ENCODE measurements at regions not wholly inside any gene's neighbourhood (a gene's known extent, or its start where the extent isn't known, plus 50 kb on each side); places are given as distances from the start of the nearest gene placed in this dataset.

DNA sequence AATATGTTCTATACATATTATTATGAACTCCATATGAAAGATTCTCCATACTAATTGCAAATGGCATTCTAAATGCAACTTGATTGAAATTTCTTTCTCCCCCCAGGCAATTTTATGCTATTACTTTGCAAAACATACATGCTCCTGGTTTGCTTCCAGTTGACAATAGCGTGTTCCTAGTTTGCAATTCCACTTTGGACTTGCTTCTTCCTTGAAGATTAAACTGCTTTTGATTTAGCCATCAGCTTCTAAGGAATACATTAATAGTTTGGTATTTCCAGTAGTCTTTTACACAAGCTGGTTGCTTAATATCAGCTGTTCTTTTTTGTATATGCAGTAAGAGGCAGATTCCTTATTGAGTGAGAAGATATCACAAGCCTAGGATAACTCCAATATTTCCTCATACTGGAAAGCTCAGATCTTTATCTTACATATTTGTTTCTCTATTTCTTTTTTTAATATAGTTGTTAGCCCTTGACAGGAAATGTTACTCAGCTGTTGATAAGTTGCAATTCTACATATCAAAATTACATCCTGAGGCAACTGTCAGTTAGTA is 1941.7 kb upstream of the LRRTM1 start:
- DNase-seq (ENCODE audit: low spot score) (no peak), ATAC-seq (ENCODE audit: low read depth) (no peak)
- Histone ChIP-seq H3K27ac (ENCODE audit: poor library complexity, severe bottlenecking) (no peak overlapping the region), H3K4me3 (ENCODE audit: severe bottlenecking) (no peak overlapping the region), H3K9me3 (ENCODE audit: severe bottlenecking) (no peaks in the 10 kb centered on the region), H3K4me1 (ENCODE audit: insufficient read depth, poor library complexity, severe bottlenecking) (no peaks in the 10 kb centered on the region), H3K36me3 (ENCODE audit: low read depth) (no peaks in the 10 kb centered on the region), H3K27me3 (ENCODE audit: insufficient read depth, poor library complexity, severe bottlenecking) (no peaks in the 10 kb centered on the region)
- TF ChIP-seq CTCF (IDR thresholded peaks at IDR 0.05; ENCODE audit: poor library complexity, severe bottlenecking), result no peak

GRCh38 chr2:82239176-82239575 is 1934.6 kb upstream of the LRRTM1 start:
- Histone ChIP-seq H3K4me1 (ENCODE audit: insufficient read depth, poor library complexity, severe bottlenecking) (no peaks in the 10 kb centered on the region), H3K9me3 (ENCODE audit: severe bottlenecking) (no peaks in the 10 kb centered on the region), H3K27me3 (ENCODE audit: insufficient read depth, poor library complexity, severe bottlenecking) (peaks cover 3% of the 10 kb centered on the region), H3K36me3 (ENCODE audit: low read depth) (no peaks in the 10 kb centered on the region), H3K27ac (ENCODE audit: poor library complexity, severe bottlenecking) (no peak overlapping the region), H3K4me3 (ENCODE audit: severe bottlenecking) (no peak overlapping the region)
- no peak for DNase-seq (ENCODE audit: low spot score)
- no peak for TF ChIP-seq CTCF (IDR thresholded peaks at IDR 0.05; ENCODE audit: poor library complexity, severe bottlenecking)
- no peak for ATAC-seq (ENCODE audit: low read depth)

- no peak for TF ChIP-seq CTCF (IDR thresholded peaks at IDR 0.05; ENCODE audit: poor library complexity, severe bottlenecking)
- Histone ChIP-seq H3K27ac (ENCODE audit: poor library complexity, severe bottlenecking) (no peak overlapping the region), H3K9me3 (ENCODE audit: severe bottlenecking) (no peaks in the 10 kb centered on the region), H3K36me3 (ENCODE audit: low read depth) (no peaks in the 10 kb centered on the region), H3K4me3 (ENCODE audit: severe bottlenecking) (no peak overlapping the region), H3K27me3 (ENCODE audit: insufficient read depth, poor library complexity, severe bottlenecking) (peaks cover 3% of the 10 kb centered on the region), H3K4me1 (ENCODE audit: insufficient read depth, poor library complexity, severe bottlenecking) (no peaks in the 10 kb centered on the region)
- ATAC-seq (ENCODE audit: low read depth), result no peak
- DNase-seq (ENCODE audit: low spot score), result no peak
Measured at GRCh38 chr2:82237994-82238662, 1933.6 kb upstream of the LRRTM1 start.

DNA sequence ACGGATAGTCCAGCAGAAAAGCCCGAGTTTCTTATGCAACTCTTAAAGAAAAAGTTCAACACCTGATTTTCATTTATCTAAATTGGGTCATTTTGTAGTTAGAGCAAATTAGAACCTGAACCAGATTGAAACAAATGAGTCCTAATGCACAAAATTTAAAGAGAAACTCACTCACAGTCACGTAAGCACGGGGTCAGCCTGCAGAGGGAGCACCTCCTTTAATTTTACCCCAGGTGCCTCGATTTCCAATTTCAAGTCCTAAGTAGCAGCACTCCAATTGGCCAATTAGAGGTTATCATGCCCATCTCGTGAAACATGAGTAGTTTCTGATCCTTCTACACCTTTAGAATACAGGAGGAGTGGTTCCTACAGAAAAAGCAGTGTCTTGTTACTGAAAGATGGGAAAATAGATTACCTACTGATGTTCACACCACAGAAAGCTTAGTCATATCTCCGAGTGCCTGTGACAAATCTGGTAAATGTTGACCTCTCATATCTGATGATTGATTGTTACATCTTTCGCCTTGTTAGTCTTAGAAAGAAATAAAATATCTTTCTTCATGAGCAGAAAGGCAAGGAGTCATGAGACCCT is 1929.8 kb upstream of the LRRTM1 start:
- no peak for DNase-seq (ENCODE audit: low spot score)
- no peaks in the 10 kb centered on the region for H3K4me1 ChIP-seq (ENCODE audit: insufficient read depth, poor library complexity, severe bottlenecking)
- ATAC-seq (ENCODE audit: low read depth), result no peak
- peaks cover 3% of the 10 kb centered on the region for H3K27me3 ChIP-seq (ENCODE audit: insufficient read depth, poor library complexity, severe bottlenecking)
- no peak for TF ChIP-seq CTCF (IDR thresholded peaks at IDR 0.05; ENCODE audit: poor library complexity, severe bottlenecking)
- no peaks in the 10 kb centered on the region for H3K36me3 ChIP-seq (ENCODE audit: low read depth)
- no peaks in the 10 kb centered on the region for H3K9me3 ChIP-seq (ENCODE audit: severe bottlenecking)
- H3K4me3 ChIP-seq (ENCODE audit: severe bottlenecking), result no peak overlapping the region
- no peak overlapping the region for H3K27ac ChIP-seq (ENCODE audit: poor library complexity, severe bottlenecking)

- Histone ChIP-seq H3K4me3 (ENCODE audit: severe bottlenecking) (no peak overlapping the region), H3K36me3 (ENCODE audit: low read depth) (no peaks in the 10 kb centered on the region), H3K27ac (ENCODE audit: poor library complexity, severe bottlenecking) (no peak overlapping the region), H3K27me3 (ENCODE audit: insufficient read depth, poor library complexity, severe bottlenecking) (peaks cover 3% of the 10 kb centered on the region), H3K9me3 (ENCODE audit: severe bottlenecking) (no peaks in the 10 kb centered on the region), H3K4me1 (ENCODE audit: insufficient read depth, poor library complexity, severe bottlenecking) (no peaks in the 10 kb centered on the region)
- no peak for ATAC-seq (ENCODE audit: low read depth)
- no peak for TF ChIP-seq CTCF (IDR thresholded peaks at IDR 0.05; ENCODE audit: poor library complexity, severe bottlenecking)
- DNase-seq (ENCODE audit: low spot score), result no peak
Measured at GRCh38 chr2:82233806-82234205, 1929.3 kb upstream of the LRRTM1 start.

Data from RWPE2 (cell line).